Stimulated activated CD8-positive, alpha-beta memory T cell treated with anti-CD3 and anti-CD28 coated beads, Interleukin-4, amount 100 ng/mL, for 1 hour (primary cell): ENCODE measurements at regions not wholly inside any gene's neighbourhood (a gene's known extent, or its start where the extent isn't known, plus 50 kb on each side); places are given as distances from the start of the nearest gene placed in this dataset.
"Not testable (repeated sequence)": the region's sequence is repeated elsewhere in the genome, so short reads cannot be mapped to it uniquely, and the experiment has no call there.

Experiments
- DNase-seq, 2 donors: peaks; one replicate each; pipeline ENCODE4 v3.0.0-alpha.2; 2020; ENCODE audit warnings: low read depth in 2 of 2, low spot score in 1 of 2

- DNase-seq = no peak
These were observed 123.6 kb upstream of the KCNJ6 start for GRCh38 chr21:38039841-38040240.

GRCh38 chr21:38041493-38041892, 125.2 kb upstream of the KCNJ6 start:
- DNase-seq = no peak

DNA sequence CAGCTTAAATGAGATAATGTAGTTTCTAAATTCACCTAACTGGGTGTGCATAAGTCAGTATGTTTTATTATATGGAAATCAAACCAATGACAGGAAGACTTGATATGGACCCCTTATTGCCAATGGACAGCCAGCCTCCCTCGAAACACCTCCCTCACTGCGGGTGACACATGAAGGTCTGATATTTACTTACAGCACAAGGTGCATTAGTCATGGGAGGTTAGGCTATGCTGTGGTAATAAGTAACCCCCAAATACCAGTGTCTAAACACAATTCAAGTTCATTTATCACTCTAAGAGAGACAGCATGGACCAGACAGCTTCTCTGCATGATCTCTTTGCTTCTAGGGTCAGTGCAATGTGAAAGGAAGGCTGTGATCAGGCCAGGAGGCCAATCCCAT, 126.0 kb upstream of the KCNJ6 start:
- DNase-seq = no peak

DNA sequence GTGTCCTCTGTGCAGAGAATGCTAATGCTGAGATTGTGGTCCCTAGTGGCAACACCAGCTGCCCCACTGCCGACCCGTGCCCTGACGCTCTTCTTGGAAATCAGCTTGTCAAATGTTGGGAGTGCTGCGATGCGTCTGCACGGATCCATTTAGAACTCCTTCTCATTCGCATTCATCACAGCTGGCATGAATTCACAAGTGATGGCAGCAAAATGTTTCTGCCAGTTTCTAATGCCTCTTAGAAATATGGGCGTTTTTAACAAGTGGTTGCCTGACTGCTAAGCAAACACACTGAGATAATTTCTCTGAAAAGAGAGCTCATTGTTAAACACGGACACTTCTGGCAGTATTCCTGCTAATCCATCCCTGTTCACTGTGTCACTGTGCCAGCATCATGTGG, 131.9 kb upstream of the KCNJ6 start:
- DNase-seq = no peak

DNA sequence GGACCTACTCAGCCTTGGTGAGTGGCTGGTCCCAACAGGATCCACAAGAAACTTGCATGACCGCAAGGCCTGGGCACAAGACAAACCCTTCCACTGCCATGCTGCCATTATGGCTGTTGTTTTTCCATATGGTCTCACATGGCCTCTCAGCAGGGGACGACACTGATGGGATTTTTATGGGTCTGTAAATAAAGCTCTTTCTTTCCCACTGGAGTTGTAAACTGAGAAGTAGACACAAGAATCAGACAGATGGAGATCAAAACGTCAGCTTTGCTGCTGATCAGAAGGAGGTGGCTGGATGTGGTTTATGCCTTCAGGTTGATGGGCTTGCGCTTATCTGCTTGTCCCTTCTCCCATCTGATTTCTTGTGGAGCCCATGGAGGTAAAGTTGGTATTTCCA, 138.1 kb upstream of the KCNJ6 start:
- DNase-seq = no peak

- no peak for DNase-seq
These were observed 140.2 kb upstream of the KCNJ6 start for GRCh38 chr21:38056481-38056880.

GRCh38 chr21:38057626-38058025, 141.4 kb upstream of the KCNJ6 start:
- DNase-seq = no peak

DNA sequence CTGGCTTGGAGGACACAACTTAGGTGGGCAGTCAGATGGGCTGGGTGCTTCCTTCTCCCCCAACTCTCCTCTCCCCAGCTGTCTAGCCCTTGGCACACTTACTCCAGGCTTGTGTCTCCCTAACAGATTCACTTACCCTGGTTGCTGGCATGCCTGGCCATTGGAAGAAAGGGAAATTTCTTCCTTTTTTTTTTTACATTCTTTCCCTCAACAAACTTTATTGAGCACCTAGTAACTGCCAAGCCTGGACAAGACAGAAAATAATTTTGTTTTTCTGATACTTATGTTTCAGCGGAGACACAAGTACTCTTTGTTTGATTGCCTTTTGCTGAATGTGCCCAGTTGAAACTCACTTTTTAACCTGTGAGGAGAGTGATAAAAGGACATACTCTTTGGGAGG, 144.3 kb upstream of the KCNJ6 start:
- DNase-seq = no peak

- no peak for DNase-seq
These were observed 151.0 kb upstream of the KCNJ6 start for GRCh38 chr21:38067086-38067739.

GRCh38 chr21:38072489-38072888, 156.2 kb upstream of the KCNJ6 start:
- no peak for DNase-seq

- DNase-seq = no peak
These were observed 159.8 kb upstream of the KCNJ6 start for GRCh38 chr21:38075833-38076587.

DNA sequence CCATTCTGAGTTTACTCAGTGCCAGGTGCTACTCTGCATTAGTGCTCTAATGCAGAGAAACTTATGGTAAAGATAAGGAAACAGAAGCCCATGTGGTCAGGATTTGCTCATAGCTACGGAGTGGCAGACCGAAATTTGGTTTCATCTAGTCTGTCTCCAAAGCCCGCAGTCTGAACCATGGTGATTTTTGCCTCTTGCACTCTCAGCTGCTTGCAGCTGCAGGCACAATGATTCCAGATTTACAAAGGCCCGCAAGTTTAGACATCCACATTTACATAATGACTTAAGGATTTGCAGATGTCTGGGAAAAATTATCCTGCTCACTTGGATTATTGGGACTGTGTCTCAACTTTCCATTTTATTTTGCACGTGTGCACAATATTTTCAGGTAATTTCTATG, 161.3 kb upstream of the KCNJ6 start:
- DNase-seq = no peak

DNA sequence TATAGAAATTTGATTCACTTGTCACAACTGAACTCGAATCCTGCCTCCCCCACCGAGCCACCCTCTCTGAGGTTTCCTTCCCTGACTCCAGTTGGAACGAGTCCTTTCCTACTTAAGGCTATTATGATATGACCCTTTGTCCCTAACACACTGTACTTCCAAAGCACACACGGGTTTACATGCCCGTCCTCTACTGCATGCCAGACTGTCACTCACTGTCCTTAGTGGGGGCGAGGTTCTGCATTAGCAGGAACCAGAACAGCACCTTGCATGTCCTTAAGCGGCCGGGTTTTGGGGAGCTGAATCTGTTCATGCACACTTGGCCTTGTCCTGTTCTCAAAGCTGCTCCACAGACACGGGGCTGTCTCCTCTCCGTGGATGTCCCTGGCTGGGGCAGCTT, 164.6 kb upstream of the KCNJ6 start:
- DNase-seq = no peak

- DNase-seq = no peak
These were observed 165.5 kb upstream of the KCNJ6 start for GRCh38 chr21:38081708-38082107.

DNA sequence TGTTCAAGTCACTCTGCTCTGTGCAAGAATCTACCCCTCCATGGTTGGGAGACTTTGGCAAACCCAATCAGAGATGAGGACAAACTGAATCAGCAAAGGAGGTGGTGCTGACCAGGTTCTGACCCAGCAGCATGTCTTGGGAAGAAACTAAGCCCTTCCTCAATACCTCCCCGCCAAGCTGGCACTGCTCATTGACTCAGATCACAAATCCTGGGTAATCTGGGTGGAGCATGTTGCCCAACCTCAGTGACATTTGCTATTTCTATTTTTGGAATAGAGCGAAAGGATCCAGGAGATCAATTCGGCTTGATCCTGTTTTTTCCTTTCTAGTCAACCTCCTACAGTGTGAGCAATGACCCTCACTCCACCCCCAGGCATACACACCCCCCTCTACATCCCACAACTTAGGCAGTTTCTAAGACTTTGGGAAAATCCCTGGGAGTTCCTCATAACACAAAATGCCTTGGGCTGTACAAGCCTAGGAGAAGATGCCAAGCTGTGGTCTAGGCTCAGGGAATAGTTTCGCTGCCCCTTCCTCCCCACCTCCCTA, 166.8 kb upstream of the KCNJ6 start:
- no peak for DNase-seq

DNA sequence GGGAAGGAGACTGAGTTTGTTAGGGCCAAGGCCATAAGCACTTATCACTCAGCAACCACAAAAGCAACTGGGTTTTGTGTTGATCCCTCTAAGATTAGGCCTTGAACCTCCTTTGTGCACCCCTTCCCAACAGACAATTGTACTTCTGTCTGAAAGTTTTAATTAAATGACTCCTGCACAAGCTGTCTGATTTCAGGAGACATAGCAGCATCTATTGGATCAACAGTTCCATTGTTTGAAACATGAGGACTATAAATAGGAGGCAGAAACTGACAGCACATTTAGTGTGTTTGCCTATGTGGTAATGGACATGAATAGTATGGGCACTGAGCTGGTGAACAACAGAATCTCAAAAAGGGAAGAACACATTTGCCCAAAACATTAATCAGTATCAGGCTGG, 167.3 kb upstream of the KCNJ6 start:
- no peak for DNase-seq

GRCh38 chr21:38086580-38086979, 170.2 kb upstream of the KCNJ15 start:
- no peak for DNase-seq

GRCh38 chr21:38088916-38089762, 167.7 kb upstream of the KCNJ15 start:
- DNase-seq = no peak

GRCh38 chr21:38089763-38090046, 167.1 kb upstream of the KCNJ15 start:
- no peak for DNase-seq

DNA sequence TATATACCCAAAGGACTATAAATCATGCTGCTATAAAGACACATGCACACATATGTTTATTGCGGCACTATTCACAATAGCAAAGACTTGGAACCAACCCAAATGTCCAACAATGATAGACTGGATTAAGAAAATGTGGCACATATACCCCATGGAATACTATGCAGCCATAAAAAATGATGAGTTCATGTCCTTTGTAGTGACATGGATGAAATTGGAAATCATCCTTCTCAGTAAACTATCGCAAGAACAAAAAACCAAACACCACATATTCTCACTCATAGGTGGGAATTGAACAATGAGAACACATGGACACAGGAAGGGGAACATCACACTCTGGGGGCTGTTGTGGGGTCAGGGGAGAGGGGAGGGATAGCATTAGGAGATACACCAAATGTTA, 165.7 kb upstream of the KCNJ15 start:
- not testable (repeated sequence) for DNase-seq

DNA sequence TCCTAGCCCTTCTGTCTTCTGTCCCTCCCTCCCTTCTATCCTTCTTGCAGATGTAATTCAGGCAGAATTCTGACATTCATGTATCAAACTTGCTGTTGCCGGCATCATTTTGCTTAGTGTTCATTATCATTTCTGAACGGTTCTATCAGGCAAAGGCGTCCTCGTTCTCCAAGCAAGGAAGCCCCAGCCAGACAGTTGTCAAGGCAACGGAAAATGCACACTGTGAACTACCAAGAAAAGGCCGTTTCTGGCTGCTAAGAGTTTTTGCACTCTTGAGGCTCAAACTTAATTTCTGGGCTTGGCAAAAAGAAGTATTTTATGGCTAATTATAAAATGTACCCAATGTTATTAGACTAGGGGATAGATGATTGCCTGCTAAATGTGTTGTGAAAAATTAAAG, 164.7 kb upstream of the KCNJ15 start:
- no peak for DNase-seq

DNA sequence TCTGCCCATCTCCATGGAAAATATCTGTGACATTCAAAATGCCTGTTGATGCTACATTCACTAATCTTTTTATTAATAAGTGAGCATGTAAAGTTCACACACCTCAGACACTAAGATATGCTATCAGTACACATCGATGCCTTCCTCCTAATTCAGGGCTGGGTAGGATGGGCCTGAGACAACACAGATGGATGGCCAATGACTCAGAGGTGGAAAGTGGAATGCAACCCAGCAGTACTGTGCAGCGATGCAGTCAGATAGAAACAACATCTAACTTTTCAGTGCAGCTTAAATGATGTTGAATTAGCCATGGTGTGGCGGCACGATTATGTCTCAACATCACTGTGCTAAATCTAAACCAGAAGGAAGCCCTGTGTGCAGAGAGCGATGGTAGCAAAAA, 161.6 kb upstream of the KCNJ15 start:
- DNase-seq = no peak
